Uterus (tissue), 2 donors: ENCODE measurements at regions not wholly inside any gene's neighbourhood (a gene's known extent, or its start where the extent isn't known, plus 50 kb on each side); places are given as distances from the start of the nearest gene placed in this dataset.

Source experiments
- POLR2A ChIP-seq, 2 donors: fragments of 450-650 bp; IDR thresholded peaks; one replicate each; pipeline ENCODE4 v1.6.1; 2016; ENCODE audit warnings: antibody characterized with exemption in 2 of 2, mild to moderate bottlenecking in 1 of 2, moderate library complexity in 1 of 2
- TF ChIP-seq, protein P1 (sequence below), 4 experiments: fragments of 200-600 bp in 2 of 4; fragments of 450-650 bp in 2 of 4; sonication (generic) in 2 of 4; IDR thresholded peaks; one replicate each; pipeline ENCODE4 v1.5.1; 2016 to 2019; ENCODE audit warnings: antibody characterized with exemption in 4 of 4, mild to moderate bottlenecking in 2 of 4, moderate library complexity in 1 of 4

DNA sequence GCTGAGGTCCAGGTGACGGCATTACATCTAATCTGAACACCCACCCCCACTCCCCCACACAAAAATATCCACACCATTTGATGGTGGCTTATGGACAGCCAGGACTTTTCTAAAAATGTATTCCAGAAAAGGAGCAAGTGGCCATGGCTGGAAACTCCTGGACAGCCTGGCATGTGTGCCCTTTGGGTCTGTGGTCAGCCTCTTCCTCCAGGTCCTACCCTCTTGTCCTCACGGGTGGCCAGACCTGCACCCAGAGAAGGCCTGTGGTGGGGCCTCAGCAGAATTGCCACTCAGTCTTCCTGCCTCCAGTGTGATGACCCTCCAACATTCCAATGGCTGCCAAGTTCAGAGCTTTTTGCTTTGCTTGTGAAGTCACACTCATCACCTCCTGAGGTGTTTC, 600.6 kb downstream of the AJAP1 start:
- TF ChIP-seq POLR2A (IDR thresholded peaks at IDR 0.05), result no peak
- TF ChIP-seq, protein P1, sequence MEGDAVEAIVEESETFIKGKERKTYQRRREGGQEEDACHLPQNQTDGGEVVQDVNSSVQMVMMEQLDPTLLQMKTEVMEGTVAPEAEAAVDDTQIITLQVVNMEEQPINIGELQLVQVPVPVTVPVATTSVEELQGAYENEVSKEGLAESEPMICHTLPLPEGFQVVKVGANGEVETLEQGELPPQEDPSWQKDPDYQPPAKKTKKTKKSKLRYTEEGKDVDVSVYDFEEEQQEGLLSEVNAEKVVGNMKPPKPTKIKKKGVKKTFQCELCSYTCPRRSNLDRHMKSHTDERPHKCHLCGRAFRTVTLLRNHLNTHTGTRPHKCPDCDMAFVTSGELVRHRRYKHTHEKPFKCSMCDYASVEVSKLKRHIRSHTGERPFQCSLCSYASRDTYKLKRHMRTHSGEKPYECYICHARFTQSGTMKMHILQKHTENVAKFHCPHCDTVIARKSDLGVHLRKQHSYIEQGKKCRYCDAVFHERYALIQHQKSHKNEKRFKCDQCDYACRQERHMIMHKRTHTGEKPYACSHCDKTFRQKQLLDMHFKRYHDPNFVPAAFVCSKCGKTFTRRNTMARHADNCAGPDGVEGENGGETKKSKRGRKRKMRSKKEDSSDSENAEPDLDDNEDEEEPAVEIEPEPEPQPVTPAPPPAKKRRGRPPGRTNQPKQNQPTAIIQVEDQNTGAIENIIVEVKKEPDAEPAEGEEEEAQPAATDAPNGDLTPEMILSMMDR (IDR thresholded peaks at IDR 0.05), result no peak
